ENCODE measurements at regions not wholly inside any gene's neighbourhood (a gene's known extent, or its start where the extent isn't known, plus 50 kb on each side); places are given as distances from the start of the nearest gene placed in this dataset.

DNA sequence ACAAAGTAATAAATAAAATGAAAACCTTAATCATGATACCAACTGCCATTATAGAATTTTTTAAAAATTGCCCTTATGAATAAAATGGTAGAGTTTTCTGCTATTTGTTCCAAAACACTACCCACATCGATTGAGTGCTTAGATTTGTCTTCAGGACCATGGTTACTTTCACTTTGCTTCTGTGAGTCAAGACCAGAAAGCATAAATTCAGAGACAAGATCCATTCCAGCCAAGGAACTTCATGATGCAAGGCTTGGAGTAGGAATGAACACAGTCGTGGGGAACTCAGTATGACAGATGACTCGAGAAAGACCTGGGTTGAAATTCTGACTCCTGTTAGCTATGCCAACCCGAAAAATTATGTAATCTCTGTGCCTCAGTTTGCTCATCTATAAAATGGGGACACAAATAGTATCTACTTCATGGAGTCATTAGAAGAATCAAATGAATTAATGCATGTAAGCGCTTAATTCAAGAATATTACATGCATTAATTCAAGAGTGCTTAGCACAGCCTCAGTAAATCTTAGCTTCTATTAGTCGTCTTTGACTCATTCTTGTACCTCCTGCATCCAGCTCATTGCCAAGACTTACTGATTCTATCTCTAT, 72.5 kb upstream of the MYLIP start (continued):
- TF ChIP-seq SMC3 (IDR thresholded peaks at IDR 0.05; ENCODE audit: low read depth, low read length) (no peak), FOSL2 (IDR thresholded peaks at IDR 0.05; ENCODE audit: borderline replicate concordance, low read depth) (no peak), POLR2AphosphoS5 (IDR thresholded peaks at IDR 0.05; ENCODE audit: low read depth, low read length) (no peak), EP300 (IDR thresholded peaks at IDR 0.05; ENCODE audit: borderline replicate concordance in 1 of 2, low read depth in 1 of 2, low read length in 1 of 2) (no peak), ELF1 (IDR thresholded peaks at IDR 0.05) (no peak), NFIC (IDR thresholded peaks at IDR 0.05; ENCODE audit: borderline replicate concordance) (no peak)
- TF ChIP-seq, protein P1, sequence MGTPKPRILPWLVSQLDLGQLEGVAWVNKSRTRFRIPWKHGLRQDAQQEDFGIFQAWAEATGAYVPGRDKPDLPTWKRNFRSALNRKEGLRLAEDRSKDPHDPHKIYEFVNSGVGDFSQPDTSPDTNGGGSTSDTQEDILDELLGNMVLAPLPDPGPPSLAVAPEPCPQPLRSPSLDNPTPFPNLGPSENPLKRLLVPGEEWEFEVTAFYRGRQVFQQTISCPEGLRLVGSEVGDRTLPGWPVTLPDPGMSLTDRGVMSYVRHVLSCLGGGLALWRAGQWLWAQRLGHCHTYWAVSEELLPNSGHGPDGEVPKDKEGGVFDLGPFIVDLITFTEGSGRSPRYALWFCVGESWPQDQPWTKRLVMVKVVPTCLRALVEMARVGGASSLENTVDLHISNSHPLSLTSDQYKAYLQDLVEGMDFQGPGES (IDR thresholded peaks at IDR 0.05; ENCODE audit: low read depth, low read length): no peak

GRCh38 chr6:16055852-16056251, 73.0 kb upstream of the MYLIP start:
- Histone ChIP-seq H3K9ac (no peak overlapping the region), H3K79me2 (ENCODE audit: insufficient read depth) (no peaks in the 10 kb centered on the region), H3K27ac (ENCODE audit: low read depth in 2 of 2, low read length in 1 of 2) (no peak overlapping the region), H3K4me3 (ENCODE audit: low read depth in 2 of 2, low read length in 1 of 2) (no peak overlapping the region), H3F3A (replicated peaks; ENCODE audit: insufficient read depth) (no peaks in the 10 kb centered on the region), H3K36me3 (replicated peaks in 1 of 2; ENCODE audit: control insufficient read depth in 1 of 2, insufficient read depth in 2 of 2, low read length in 1 of 2) (no peaks in the 10 kb centered on the region), H4K20me1 (ENCODE audit: insufficient read depth) (no peaks in the 10 kb centered on the region), H3K27me3 (ENCODE audit: insufficient read depth) (no peaks in the 10 kb centered on the region), H3K4me2 (peak overlapping the region; percentile 12; the same call in 1 of the 2 replicates), H3K9me2 (no peaks in the 10 kb centered on the region), H2AFZ (ENCODE audit: low read depth) (peak overlapping the region; percentile 40; the same call in 1 of the 2 replicates), H3K9me3 (no peaks in the 10 kb centered on the region), H3K4me1 (ENCODE audit: control insufficient read depth in 1 of 2, insufficient read depth in 2 of 2, low read depth in 1 of 2, low read length in 1 of 2) (no peaks in the 10 kb centered on the region)
- TF ChIP-seq FOXJ3 (CRISPR knock-in tag; IDR thresholded peaks at IDR 0.05) (no peak), SIN3A (IDR thresholded peaks at IDR 0.05; ENCODE audit: borderline replicate concordance, low read depth, low read length) (no peak), ELF1 (IDR thresholded peaks at IDR 0.05) (no peak), GATA2 (CRISPR knock-in tag; IDR thresholded peaks at IDR 0.05) (no peak), USF2 (IDR thresholded peaks at IDR 0.05; ENCODE audit: borderline replicate concordance, low read depth, low read length) (no peak), TEAD4 (IDR thresholded peaks at IDR 0.05; ENCODE audit: borderline replicate concordance, insufficient read depth) (no peak), USF1 (IDR thresholded peaks at IDR 0.05; ENCODE audit: borderline replicate concordance, low read depth) (no peak), GABPA (IDR thresholded peaks at IDR 0.05; ENCODE audit: low read depth) (no peak), MXI1 (IDR thresholded peaks at IDR 0.05; ENCODE audit: low read depth, low read length) (no peak), RCOR1 (IDR thresholded peaks at IDR 0.05; ENCODE audit: low read length) (no peak)
- TF ChIP-seq, protein P2, sequence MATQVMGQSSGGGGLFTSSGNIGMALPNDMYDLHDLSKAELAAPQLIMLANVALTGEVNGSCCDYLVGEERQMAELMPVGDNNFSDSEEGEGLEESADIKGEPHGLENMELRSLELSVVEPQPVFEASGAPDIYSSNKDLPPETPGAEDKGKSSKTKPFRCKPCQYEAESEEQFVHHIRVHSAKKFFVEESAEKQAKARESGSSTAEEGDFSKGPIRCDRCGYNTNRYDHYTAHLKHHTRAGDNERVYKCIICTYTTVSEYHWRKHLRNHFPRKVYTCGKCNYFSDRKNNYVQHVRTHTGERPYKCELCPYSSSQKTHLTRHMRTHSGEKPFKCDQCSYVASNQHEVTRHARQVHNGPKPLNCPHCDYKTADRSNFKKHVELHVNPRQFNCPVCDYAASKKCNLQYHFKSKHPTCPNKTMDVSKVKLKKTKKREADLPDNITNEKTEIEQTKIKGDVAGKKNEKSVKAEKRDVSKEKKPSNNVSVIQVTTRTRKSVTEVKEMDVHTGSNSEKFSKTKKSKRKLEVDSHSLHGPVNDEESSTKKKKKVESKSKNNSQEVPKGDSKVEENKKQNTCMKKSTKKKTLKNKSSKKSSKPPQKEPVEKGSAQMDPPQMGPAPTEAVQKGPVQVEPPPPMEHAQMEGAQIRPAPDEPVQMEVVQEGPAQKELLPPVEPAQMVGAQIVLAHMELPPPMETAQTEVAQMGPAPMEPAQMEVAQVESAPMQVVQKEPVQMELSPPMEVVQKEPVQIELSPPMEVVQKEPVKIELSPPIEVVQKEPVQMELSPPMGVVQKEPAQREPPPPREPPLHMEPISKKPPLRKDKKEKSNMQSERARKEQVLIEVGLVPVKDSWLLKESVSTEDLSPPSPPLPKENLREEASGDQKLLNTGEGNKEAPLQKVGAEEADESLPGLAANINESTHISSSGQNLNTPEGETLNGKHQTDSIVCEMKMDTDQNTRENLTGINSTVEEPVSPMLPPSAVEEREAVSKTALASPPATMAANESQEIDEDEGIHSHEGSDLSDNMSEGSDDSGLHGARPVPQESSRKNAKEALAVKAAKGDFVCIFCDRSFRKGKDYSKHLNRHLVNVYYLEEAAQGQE (IDR thresholded peaks at IDR 0.05; ENCODE audit: low read depth, low read length): no peak
- TF ChIP-seq, protein P3, sequence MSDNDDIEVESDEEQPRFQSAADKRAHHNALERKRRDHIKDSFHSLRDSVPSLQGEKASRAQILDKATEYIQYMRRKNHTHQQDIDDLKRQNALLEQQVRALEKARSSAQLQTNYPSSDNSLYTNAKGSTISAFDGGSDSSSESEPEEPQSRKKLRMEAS (IDR thresholded peaks at IDR 0.05; ENCODE audit: low read depth): no peak
- TF ChIP-seq, protein P4, sequence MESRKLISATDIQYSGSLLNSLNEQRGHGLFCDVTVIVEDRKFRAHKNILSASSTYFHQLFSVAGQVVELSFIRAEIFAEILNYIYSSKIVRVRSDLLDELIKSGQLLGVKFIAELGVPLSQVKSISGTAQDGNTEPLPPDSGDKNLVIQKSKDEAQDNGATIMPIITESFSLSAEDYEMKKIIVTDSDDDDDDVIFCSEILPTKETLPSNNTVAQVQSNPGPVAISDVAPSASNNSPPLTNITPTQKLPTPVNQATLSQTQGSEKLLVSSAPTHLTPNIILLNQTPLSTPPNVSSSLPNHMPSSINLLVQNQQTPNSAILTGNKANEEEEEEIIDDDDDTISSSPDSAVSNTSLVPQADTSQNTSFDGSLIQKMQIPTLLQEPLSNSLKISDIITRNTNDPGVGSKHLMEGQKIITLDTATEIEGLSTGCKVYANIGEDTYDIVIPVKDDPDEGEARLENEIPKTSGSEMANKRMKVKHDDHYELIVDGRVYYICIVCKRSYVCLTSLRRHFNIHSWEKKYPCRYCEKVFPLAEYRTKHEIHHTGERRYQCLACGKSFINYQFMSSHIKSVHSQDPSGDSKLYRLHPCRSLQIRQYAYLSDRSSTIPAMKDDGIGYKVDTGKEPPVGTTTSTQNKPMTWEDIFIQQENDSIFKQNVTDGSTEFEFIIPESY (IDR thresholded peaks at IDR 0.05; ENCODE audit: borderline replicate concordance, low read depth): no peak
- TF ChIP-seq, protein P5, sequence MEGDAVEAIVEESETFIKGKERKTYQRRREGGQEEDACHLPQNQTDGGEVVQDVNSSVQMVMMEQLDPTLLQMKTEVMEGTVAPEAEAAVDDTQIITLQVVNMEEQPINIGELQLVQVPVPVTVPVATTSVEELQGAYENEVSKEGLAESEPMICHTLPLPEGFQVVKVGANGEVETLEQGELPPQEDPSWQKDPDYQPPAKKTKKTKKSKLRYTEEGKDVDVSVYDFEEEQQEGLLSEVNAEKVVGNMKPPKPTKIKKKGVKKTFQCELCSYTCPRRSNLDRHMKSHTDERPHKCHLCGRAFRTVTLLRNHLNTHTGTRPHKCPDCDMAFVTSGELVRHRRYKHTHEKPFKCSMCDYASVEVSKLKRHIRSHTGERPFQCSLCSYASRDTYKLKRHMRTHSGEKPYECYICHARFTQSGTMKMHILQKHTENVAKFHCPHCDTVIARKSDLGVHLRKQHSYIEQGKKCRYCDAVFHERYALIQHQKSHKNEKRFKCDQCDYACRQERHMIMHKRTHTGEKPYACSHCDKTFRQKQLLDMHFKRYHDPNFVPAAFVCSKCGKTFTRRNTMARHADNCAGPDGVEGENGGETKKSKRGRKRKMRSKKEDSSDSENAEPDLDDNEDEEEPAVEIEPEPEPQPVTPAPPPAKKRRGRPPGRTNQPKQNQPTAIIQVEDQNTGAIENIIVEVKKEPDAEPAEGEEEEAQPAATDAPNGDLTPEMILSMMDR (IDR thresholded peaks at IDR 0.05): no peak
- WGBS (ENCODE audit: low lambda C conversion rate): 60% methylated on average over 4 of the region's 4 CpGs
- ChIA-PET CTCF (interaction anchor here (1.2 kb wide), 1 partner anchor 14 kb away, joined by 3 read pairs; no protein-coding TSS in a partner anchor), POLR2A (interaction anchor here (0.6 kb wide), 1 partner anchor 661 kb away, joined by 4 read pairs; no protein-coding TSS in a partner anchor)
- no peak for DNase-seq
